PC-9 (cell line): ENCODE measurements at regions not wholly inside any gene's neighbourhood (a gene's known extent, or its start where the extent isn't known, plus 50 kb on each side); places are given as distances from the start of the nearest gene placed in this dataset.

Source experiments
- BruUV-seq: library from RNA; stranded (reverse); fragments of 400-500 nt; replicated peaks from 2 replicates; lab custom pipeline; 2021; lab: Mats Ljungman, UMichigan
- CTCF ChIA-PET: fragments of 300-600 bp; sonication (Branson Sonifier 250); formaldehyde crosslinking; loops from one replicate; lab custom pipeline; 2022; ENCODE audit warnings: antibody characterized with exemption; lab: Charles Lee
- POLR2A ChIA-PET: fragments of 300-600 bp; sonication (Branson Sonifier 250); formaldehyde crosslinking; loops from one replicate; lab custom pipeline; 2022; ENCODE audit warnings: antibody characterized with exemption; ENCODE audit not compliant: unreplicated experiment; lab: Charles Lee
- DNase-seq, 2 experiments: peaks; one replicate each; pipeline versions ENCODE4 v3.0.0 to v3.0.0-alpha.2; 2015 to 2022; ENCODE audit warnings: mixed read lengths in 1 of 2
- H2AFZ ChIP-seq: fragments of 200-600 bp; sonication (generic); 2 replicates; pipeline ENCODE4 v1.8.1; 2017; ENCODE audit warnings: antibody characterized with exemption
- H3F3A ChIP-seq: fragments of 200-600 bp; sonication (generic); 2 replicates; pipeline ENCODE4 v1.8.1; 2017; ENCODE audit warnings: antibody characterized with exemption, mild to moderate bottlenecking, low read depth; ENCODE audit not compliant: insufficient read depth
- H3K27ac ChIP-seq: fragments of 200-600 bp; sonication (generic); 2 replicates; pipeline ENCODE4 v1.6.1; 2016; ENCODE audit warnings: mixed run types
- H3K27me3 ChIP-seq: fragments of 200-600 bp; sonication (generic); 2 replicates; pipeline ENCODE4 v1.6.1; 2016; ENCODE audit warnings: low read depth, mixed run types; ENCODE audit not compliant: insufficient read depth
- H3K36me3 ChIP-seq: fragments of 200-600 bp; sonication (generic); 2 replicates; pipeline ENCODE4 v1.6.1; 2016; ENCODE audit warnings: low read depth, mixed run types
- H3K4me1 ChIP-seq: fragments of 200-600 bp; sonication (generic); replicated peaks from 2 replicates; pipeline ENCODE4 v1.6.1; 2016; ENCODE audit warnings: mixed run types; ENCODE audit not compliant: insufficient read depth
- H3K4me2 ChIP-seq: fragments of 200-600 bp; sonication (generic); 2 replicates; pipeline ENCODE4 v1.6.1; 2017; ENCODE audit warnings: mixed run types
- H3K4me3 ChIP-seq: fragments of 200-600 bp; sonication (generic); 2 replicates; pipeline ENCODE4 v1.6.1; 2016; ENCODE audit warnings: mixed run types
- H3K79me2 ChIP-seq: fragments of 200-600 bp; sonication (generic); 2 replicates; pipeline ENCODE4 v1.6.1; 2017; ENCODE audit warnings: low read depth, mixed run types
- H3K9me2 ChIP-seq: fragments of 200-600 bp; sonication (generic); 2 replicates; pipeline ENCODE4 v1.8.1; 2017; ENCODE audit warnings: mild to moderate bottlenecking; ENCODE audit not compliant: insufficient read depth
- H3K9me3 ChIP-seq: fragments of 200-600 bp; sonication (generic); 2 replicates; pipeline ENCODE4 v1.8.1; 2016; ENCODE audit warnings: low read depth; ENCODE audit not compliant: insufficient read depth
- H4K20me1 ChIP-seq: fragments of 200-600 bp; sonication (generic); 2 replicates; pipeline ENCODE4 v1.8.1; 2017; ENCODE audit not compliant: insufficient read depth
- EZH2 ChIP-seq: fragments of 200-600 bp; sonication (generic); IDR thresholded peaks from 2 replicates; pipeline ENCODE4 v1.8.0; 2017; ENCODE audit warnings: antibody characterized with exemption, low read depth
- intact Hi-C: fragments of 100-400 bp; cut with micrococcal nuclease; formaldehyde crosslinking; loops from one replicate; pipeline ENCODE4 v1.10.0; 2022; ENCODE audit not compliant: unreplicated experiment
- TF ChIP-seq, protein P1 (sequence below): fragments of 200-600 bp; sonication (generic); conservative IDR thresholded peaks from 2 replicates; pipeline ENCODE4 v1.6.1; 2017; ENCODE audit warnings: mixed run types, antibody characterized with exemption, mild to moderate bottlenecking, moderate library complexity

DNA sequence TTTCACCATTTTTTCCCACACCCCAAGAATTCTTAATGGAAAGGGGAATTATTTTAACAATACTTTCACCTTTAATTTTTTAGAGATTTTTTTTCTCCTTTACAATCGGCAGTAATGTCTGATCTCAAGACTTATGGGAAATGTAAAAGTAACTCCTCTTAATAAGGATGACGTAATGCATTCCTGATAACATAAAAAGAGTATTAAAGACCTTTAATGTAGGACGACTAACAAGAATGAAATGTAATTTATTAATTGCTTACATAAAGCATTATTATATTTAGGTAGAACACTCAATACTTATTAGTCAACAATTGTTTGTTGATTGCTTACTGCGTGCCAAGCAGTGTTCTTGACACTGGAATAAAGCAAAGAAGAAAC, 416.8 kb upstream of the NAALADL2 start:
- Histone ChIP-seq H3K9me3 (no peaks in the 10 kb centered on the region), H3F3A (peaks cover 34% of the 10 kb centered on the region), H3K4me1 (peaks cover 33% of the 10 kb centered on the region), H3K36me3 (no peaks in the 10 kb centered on the region), H3K79me2 (no peaks in the 10 kb centered on the region), H3K27me3 (no peaks in the 10 kb centered on the region), H2AFZ (peak overlapping the region; percentile 93; the same call in 1 of the 2 replicates), H3K27ac (no peak overlapping the region), H3K4me2 (peak overlapping the region; percentile 98), H3K4me3 (peak overlapping the region; percentile 74), H3K9me2 (no peaks in the 10 kb centered on the region), H4K20me1 (no peaks in the 10 kb centered on the region)
- no TSS peak for BruUV-seq
- DNase-seq: no peak
- POLR2A ChIA-PET: no interaction called here
- intact Hi-C loops: loop anchor here (5.0 to 10.0 kb wide), 4 partner anchors 90 to 1045 kb away; partner anchors contain the start of gene NLGN1
- CTCF ChIA-PET: no interaction called here
- TF ChIP-seq EZH2: no peak
- TF ChIP-seq, protein P1, sequence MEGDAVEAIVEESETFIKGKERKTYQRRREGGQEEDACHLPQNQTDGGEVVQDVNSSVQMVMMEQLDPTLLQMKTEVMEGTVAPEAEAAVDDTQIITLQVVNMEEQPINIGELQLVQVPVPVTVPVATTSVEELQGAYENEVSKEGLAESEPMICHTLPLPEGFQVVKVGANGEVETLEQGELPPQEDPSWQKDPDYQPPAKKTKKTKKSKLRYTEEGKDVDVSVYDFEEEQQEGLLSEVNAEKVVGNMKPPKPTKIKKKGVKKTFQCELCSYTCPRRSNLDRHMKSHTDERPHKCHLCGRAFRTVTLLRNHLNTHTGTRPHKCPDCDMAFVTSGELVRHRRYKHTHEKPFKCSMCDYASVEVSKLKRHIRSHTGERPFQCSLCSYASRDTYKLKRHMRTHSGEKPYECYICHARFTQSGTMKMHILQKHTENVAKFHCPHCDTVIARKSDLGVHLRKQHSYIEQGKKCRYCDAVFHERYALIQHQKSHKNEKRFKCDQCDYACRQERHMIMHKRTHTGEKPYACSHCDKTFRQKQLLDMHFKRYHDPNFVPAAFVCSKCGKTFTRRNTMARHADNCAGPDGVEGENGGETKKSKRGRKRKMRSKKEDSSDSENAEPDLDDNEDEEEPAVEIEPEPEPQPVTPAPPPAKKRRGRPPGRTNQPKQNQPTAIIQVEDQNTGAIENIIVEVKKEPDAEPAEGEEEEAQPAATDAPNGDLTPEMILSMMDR: no peak

DNA sequence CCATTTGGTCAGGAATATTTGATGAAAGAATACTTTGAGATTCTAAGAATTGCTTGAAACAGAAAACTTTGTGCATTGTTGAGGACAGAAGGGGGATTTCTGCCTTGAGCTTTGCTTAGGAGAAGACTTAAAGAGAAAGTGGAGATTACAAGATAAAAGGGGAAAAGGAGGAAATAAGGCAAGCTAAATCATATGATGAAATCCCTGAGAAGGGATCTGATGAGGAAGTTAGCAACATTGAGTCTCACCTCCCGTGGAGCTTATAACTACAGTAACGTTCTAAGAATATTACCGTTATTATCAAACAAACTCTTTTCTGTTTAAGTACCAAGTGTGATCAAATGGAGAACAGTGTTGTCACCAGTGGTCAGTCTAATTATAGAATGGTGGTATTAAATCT, 414.7 kb upstream of the NAALADL2 start:
- no peak for DNase-seq
- BruUV-seq: no TSS peak
- no peak for TF ChIP-seq EZH2
- TF ChIP-seq, protein P1: no peak
- H3K27ac ChIP-seq: no peak overlapping the region
- peaks cover 22% of the 10 kb centered on the region for H3K4me1 ChIP-seq
- H3K9me2 ChIP-seq: no peaks in the 10 kb centered on the region
- no peaks in the 10 kb centered on the region for H3K79me2 ChIP-seq
- peaks cover 24% of the 10 kb centered on the region for H3F3A ChIP-seq
- POLR2A ChIA-PET: interaction anchor here (0.6 to 0.7 kb wide), 2 partner anchors 89 to 1591 kb away, joined by 3 read pairs; no protein-coding TSS in a partner anchor
- CTCF ChIA-PET: no interaction called here
- no peak overlapping the region for H3K4me3 ChIP-seq
- intact Hi-C loops: loop anchor here (5.0 to 10.0 kb wide), 4 partner anchors 88 to 1047 kb away; partner anchors contain the start of gene NLGN1
- H3K4me2 ChIP-seq: no peak overlapping the region
- H3K9me3 ChIP-seq: no peaks in the 10 kb centered on the region
- H3K27me3 ChIP-seq: no peaks in the 10 kb centered on the region
- no peaks in the 10 kb centered on the region for H4K20me1 ChIP-seq
- no peaks in the 10 kb centered on the region for H3K36me3 ChIP-seq
- H2AFZ ChIP-seq: no peak overlapping the region

GRCh38 chr3:174457758-174458157, 401.4 kb upstream of the NAALADL2 start:
- Histone ChIP-seq H3K4me1 (no peaks in the 10 kb centered on the region), H2AFZ (no peak overlapping the region), H3K4me3 (no peak overlapping the region), H3K27ac (no peak overlapping the region), H3K9me3 (peaks cover 16% of the 10 kb centered on the region), H3K4me2 (no peak overlapping the region), H3K9me2 (no peaks in the 10 kb centered on the region), H3K27me3 (no peaks in the 10 kb centered on the region), H3K36me3 (no peaks in the 10 kb centered on the region), H3F3A (no peaks in the 10 kb centered on the region), H3K79me2 (no peaks in the 10 kb centered on the region), H4K20me1 (no peaks in the 10 kb centered on the region)
- POLR2A ChIA-PET: interaction anchor here (0.6 kb wide), 1 partner anchor 333 kb away, joined by 6 read pairs; no protein-coding TSS in a partner anchor
- no peak for DNase-seq
- BruUV-seq: no TSS peak
- TF ChIP-seq, protein P1: no peak
- no peak for TF ChIP-seq EZH2
- CTCF ChIA-PET: no interaction called here
- intact Hi-C loops: no loop called here
